AG09319 (cell line): ENCODE measurements at regions not wholly inside any gene's neighbourhood (a gene's known extent, or its start where the extent isn't known, plus 50 kb on each side); places are given as distances from the start of the nearest gene placed in this dataset.

Source experiments
- DNase-seq: peaks from one replicate; pipeline ENCODE4 v3.0.0-alpha.2; 2010; ENCODE audit warnings: low read depth; ENCODE audit errors: extremely low read depth
- TF ChIP-seq, protein P1 (sequence below): IDR thresholded peaks from 2 replicates; pipeline ENCODE4 v1.5.1; 2011; ENCODE audit warnings: low read depth, mild to moderate bottlenecking, inconsistent platforms, low read length, moderate library complexity

GRCh38 chr6:74768738-74769137, 437.1 kb downstream of the COL12A1 start:
- no peak for DNase-seq
- TF ChIP-seq, protein P1, sequence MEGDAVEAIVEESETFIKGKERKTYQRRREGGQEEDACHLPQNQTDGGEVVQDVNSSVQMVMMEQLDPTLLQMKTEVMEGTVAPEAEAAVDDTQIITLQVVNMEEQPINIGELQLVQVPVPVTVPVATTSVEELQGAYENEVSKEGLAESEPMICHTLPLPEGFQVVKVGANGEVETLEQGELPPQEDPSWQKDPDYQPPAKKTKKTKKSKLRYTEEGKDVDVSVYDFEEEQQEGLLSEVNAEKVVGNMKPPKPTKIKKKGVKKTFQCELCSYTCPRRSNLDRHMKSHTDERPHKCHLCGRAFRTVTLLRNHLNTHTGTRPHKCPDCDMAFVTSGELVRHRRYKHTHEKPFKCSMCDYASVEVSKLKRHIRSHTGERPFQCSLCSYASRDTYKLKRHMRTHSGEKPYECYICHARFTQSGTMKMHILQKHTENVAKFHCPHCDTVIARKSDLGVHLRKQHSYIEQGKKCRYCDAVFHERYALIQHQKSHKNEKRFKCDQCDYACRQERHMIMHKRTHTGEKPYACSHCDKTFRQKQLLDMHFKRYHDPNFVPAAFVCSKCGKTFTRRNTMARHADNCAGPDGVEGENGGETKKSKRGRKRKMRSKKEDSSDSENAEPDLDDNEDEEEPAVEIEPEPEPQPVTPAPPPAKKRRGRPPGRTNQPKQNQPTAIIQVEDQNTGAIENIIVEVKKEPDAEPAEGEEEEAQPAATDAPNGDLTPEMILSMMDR: no peak

DNA sequence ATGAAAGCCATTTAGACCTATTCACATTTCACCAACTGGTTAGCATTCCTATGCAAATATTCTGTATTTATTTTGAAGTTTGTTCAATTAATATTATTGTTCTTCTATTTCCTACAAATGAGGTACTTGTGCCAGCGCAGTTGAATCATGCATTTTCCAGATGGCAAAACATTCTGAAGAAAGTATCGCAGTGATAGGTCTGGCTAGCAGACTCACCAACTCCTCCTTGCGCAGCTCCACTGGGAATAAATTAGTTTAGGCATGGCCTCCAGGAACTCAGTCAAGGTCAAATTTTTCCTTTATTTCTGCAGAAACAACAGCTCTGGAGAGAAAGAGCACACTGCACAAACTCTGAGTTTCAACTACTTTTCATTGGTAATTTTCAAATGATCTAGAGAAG, 437.7 kb downstream of the COL12A1 start:
- TF ChIP-seq, protein P1: no peak
- no peak for DNase-seq

GRCh38 chr6:74765486-74765885, 440.4 kb downstream of the COL12A1 start:
- DNase-seq: no peak
- TF ChIP-seq, protein P1: no peak

GRCh38 chr6:74764486-74764885, 441.4 kb downstream of the COL12A1 start:
- DNase-seq: no peak
- TF ChIP-seq, protein P1: no peak

DNA sequence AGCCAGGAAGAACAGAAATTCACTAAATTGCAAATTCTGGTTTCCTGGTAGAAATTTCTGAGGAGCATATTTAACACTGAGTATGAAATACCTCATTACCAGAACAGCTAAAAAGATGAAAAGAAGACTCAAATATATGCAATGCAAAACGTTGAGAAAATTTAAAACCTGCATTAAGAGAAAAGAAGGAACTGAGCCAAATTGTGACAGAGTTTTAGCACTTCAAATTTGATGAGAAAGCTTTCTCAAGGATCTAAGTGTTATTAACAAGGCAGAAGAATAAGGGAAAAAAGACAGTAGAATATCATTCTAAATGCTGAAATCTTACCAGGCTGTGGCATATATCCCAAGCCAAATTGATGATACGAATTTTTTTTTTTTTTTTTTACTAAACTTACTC, 443.0 kb downstream of the COL12A1 start:
- TF ChIP-seq, protein P1: no peak
- no peak for DNase-seq

GRCh38 chr6:74757813-74758212, 448.0 kb downstream of the COL12A1 start:
- DNase-seq: no peak
- TF ChIP-seq, protein P1: no peak

GRCh38 chr6:74756923-74757322, 448.9 kb downstream of the COL12A1 start:
- DNase-seq: no peak
- TF ChIP-seq, protein P1: no peak
